Endothelial cell (in vitro differentiated cells): ENCODE measurements at regions not wholly inside any gene's neighbourhood (a gene's known extent, or its start where the extent isn't known, plus 50 kb on each side); places are given as distances from the start of the nearest gene placed in this dataset.
A peak's percentile ranks its signal among the peaks of the same experiment; 100 is the strongest.
"Not testable (repeated sequence)": the region's sequence is repeated elsewhere in the genome, so short reads cannot be mapped to it uniquely, and the experiment has no call there.

Experiments used
- DNase-seq: peaks from one replicate; pipeline ENCODE4 v3.0.0; 2021; ENCODE audit warnings: low spot score
- H3K27ac Mint-ChIP-seq: one replicate; pipeline ENCODE4 v1.8.0; 2021; ENCODE audit warnings: mixed read lengths, inconsistent platforms; ENCODE audit not compliant: unreplicated experiment
- H3K27me3 Mint-ChIP-seq: one replicate; pipeline ENCODE4 v1.8.0; 2021; ENCODE audit warnings: mild to moderate bottlenecking, moderate library complexity, mixed read lengths, inconsistent platforms; ENCODE audit not compliant: unreplicated experiment
- H3K36me3 Mint-ChIP-seq: one replicate; pipeline ENCODE4 v1.8.0; 2021; ENCODE audit warnings: mild to moderate bottlenecking, low read depth, mixed read lengths, inconsistent platforms; ENCODE audit not compliant: unreplicated experiment
- H3K4me1 Mint-ChIP-seq: one replicate; pipeline ENCODE4 v1.8.0; 2021; ENCODE audit warnings: mild to moderate bottlenecking, mixed read lengths, inconsistent platforms; ENCODE audit not compliant: unreplicated experiment
- H3K4me3 Mint-ChIP-seq: one replicate; pipeline ENCODE4 v1.8.0; 2021; ENCODE audit warnings: mild to moderate bottlenecking, mixed read lengths, inconsistent platforms; ENCODE audit not compliant: unreplicated experiment
- H3K9me3 Mint-ChIP-seq: one replicate; pipeline ENCODE4 v1.8.0; 2021; ENCODE audit warnings: mixed read lengths, inconsistent platforms; ENCODE audit not compliant: unreplicated experiment
- TF ChIP-seq, protein P1 (sequence below): fragments of 200-600 bp; sonication (generic); IDR thresholded peaks from one replicate; pipeline ENCODE4 v1.5.0; 2021; ENCODE audit warnings: antibody characterized with exemption; ENCODE audit not compliant: unreplicated experiment

DNA sequence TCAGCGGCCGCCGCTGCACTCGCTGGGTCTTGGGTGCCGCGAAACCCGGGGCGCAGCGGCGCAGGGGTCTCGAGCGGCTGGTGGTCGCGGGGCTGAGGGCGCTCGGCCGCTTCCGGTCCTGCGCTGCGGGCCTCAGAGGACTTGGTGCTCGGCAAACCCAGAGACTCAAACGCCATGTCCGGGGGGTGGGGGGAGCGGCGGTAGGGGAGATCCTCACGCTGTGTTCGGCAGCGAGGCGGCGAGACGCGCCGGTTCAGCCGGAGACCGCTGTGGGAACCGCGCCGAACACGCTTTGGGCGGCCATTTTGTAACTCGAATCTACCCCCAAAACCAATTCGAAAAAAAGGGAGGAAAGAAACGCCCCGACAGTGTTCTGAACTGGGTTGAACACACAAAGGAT is 317.5 kb upstream of the CDH18 start:
- Mint-ChIP-seq H3K4me1 (peaks cover 8% of the 10 kb centered on the region), H3K27ac (no peak overlapping the region), H3K36me3 (no peaks in the 10 kb centered on the region), H3K4me3 (no peak overlapping the region), H3K9me3 (no peaks in the 10 kb centered on the region), H3K27me3 (no peaks in the 10 kb centered on the region)
- DNase-seq, result no peak
- TF ChIP-seq, protein P1, sequence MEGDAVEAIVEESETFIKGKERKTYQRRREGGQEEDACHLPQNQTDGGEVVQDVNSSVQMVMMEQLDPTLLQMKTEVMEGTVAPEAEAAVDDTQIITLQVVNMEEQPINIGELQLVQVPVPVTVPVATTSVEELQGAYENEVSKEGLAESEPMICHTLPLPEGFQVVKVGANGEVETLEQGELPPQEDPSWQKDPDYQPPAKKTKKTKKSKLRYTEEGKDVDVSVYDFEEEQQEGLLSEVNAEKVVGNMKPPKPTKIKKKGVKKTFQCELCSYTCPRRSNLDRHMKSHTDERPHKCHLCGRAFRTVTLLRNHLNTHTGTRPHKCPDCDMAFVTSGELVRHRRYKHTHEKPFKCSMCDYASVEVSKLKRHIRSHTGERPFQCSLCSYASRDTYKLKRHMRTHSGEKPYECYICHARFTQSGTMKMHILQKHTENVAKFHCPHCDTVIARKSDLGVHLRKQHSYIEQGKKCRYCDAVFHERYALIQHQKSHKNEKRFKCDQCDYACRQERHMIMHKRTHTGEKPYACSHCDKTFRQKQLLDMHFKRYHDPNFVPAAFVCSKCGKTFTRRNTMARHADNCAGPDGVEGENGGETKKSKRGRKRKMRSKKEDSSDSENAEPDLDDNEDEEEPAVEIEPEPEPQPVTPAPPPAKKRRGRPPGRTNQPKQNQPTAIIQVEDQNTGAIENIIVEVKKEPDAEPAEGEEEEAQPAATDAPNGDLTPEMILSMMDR, result no peak

DNA sequence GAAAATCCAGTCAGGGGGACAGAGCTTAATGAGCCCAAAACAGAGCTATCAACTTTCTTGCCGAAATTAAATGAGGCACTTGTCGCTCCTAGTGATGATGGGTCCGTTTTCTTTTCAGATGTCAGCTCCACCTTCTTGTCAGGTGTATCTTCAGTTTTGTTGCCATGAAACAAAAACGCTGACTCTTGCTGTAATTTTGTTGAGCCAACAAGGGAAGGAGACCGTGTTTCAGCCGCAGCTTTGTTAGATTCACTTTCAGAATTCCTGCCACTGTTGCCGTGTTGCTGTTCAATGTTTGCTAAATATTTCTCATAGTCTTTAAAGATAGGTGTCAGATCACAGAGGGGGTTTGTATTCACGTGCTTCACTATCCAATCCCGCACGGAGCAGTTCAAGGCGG is 316.6 kb upstream of the CDH18 start:
- H3K27ac Mint-ChIP-seq, result not testable (repeated sequence)

DNA sequence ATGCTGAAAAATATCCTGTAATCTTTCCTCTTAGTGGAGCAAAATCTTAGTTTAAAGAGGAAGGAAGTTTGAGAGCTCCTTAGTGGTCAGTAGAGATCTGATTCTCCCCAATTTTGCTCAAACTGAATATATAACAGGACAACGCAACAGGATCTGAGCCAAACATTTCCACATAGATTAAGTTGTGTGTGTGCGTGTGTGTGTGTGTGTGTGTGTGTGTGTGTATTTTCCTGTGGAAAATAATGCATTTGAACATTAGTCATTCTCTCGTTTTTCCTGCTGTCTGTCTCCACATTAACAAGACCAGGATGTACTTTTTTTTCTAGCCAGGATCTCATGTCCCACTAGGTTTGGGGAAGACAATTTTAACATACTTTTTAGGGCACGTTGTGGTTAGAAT is 312.1 kb upstream of the CDH18 start:
- H3K36me3 Mint-ChIP-seq, result no peaks in the 10 kb centered on the region
- H3K4me3 Mint-ChIP-seq, result no peak overlapping the region
- H3K27me3 Mint-ChIP-seq, result peaks cover 1% of the 10 kb centered on the region
- DNase-seq, result peak; percentile 7
- H3K9me3 Mint-ChIP-seq, result no peaks in the 10 kb centered on the region
- peak overlapping the region; percentile 96 for H3K27ac Mint-ChIP-seq
- TF ChIP-seq, protein P1, result no peak
- peaks cover 18% of the 10 kb centered on the region for H3K4me1 Mint-ChIP-seq

More for the DNA sequence above, 316.6 kb upstream of the CDH18 start:
- DNase-seq, H3K9me3 Mint-ChIP-seq, H3K36me3 Mint-ChIP-seq, H3K27me3 Mint-ChIP-seq, H3K4me3 Mint-ChIP-seq: not testable (repeated sequence)
- H3K4me1 Mint-ChIP-seq, result peaks cover 14% of the 10 kb centered on the region

DNA sequence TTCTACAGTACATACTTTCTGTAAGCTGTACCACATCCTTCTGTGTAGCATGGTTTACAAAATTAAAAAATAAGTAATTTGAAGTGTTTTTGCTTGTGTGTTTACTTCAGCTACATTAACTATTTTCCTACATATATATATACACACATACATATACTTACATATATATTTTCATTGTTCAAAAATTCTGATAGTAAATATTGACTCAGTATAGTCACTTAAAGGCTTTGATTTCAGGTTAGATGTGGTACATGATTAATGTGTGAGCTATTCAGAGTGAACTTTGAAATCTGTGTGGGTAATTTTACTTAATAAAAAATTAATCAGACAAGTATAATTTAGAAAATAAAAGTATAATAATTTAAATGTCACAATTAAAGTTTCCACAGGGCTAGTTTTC is 306.7 kb upstream of the CDH18 start:
- Mint-ChIP-seq H3K4me3 (no peak overlapping the region), H3K27me3 (peaks cover 1% of the 10 kb centered on the region), H3K36me3 (no peaks in the 10 kb centered on the region), H3K9me3 (no peaks in the 10 kb centered on the region), H3K27ac (no peak overlapping the region), H3K4me1 (peaks cover 5% of the 10 kb centered on the region)
- DNase-seq, result no peak
- TF ChIP-seq, protein P1, result no peak

DNA sequence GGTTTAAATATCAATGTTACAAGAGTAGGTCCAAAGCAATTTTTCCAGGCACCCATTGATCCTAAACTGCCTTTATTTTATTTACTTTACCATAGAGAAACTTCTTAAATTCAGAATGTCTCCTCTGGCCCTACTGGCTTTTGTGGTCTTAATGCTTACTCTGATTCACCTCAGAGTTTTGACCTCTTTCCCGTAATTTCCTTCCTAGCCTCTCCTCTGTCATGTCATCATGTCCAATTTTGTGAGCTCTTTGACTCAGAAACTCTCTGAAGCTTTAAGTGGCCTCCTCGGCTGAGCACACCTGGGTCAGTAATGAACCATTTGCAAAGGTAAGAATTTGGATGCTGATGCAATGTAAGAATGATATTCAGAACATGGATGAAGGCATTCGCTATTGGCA is 303.8 kb upstream of the CDH18 start:
- no peak for DNase-seq
- Mint-ChIP-seq H3K36me3 (no peaks in the 10 kb centered on the region), H3K27ac (no peak overlapping the region), H3K4me1 (no peaks in the 10 kb centered on the region), H3K9me3 (no peaks in the 10 kb centered on the region), H3K27me3 (no peaks in the 10 kb centered on the region), H3K4me3 (no peak overlapping the region)
- TF ChIP-seq, protein P1, result no peak

DNA sequence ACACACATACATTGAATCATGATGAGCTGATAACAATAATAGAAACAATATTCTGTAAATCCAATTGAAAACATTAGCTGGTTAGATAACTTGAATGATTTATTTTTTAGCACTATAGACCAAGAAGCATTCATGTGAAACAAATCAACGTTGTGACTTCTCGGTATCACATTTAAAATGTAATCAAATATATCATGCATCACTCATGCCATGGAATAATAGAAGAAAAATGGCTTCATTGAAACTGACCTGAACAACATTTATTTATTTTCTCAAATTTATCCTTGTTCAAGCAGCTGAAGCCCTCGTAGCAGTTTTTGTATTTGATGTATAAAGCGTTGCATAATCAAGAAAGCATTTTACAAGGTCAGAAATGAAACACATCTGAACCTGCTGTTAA is 299.6 kb upstream of the CDH18 start:
- Mint-ChIP-seq H3K4me3 (no peak overlapping the region), H3K36me3 (no peaks in the 10 kb centered on the region), H3K27me3 (no peaks in the 10 kb centered on the region), H3K9me3 (no peaks in the 10 kb centered on the region), H3K4me1 (no peaks in the 10 kb centered on the region), H3K27ac (no peak overlapping the region)
- no peak for DNase-seq
- TF ChIP-seq, protein P1, result no peak
